Epithelial cell of esophagus (primary cell): ENCODE measurements at regions not wholly inside any gene's neighbourhood (a gene's known extent, or its start where the extent isn't known, plus 50 kb on each side); places are given as distances from the start of the nearest gene placed in this dataset.

Experiments used
- DNase-seq: peaks from one replicate; pipeline ENCODE4 v3.0.0; 2010; ENCODE audit warnings: low read depth
- H3K4me3 ChIP-seq: 2 replicates; pipeline ENCODE4 v1.5.1; 2011; ENCODE audit warnings: mild to moderate bottlenecking, low read length, control low read depth
- TF ChIP-seq, protein P1 (sequence below): IDR thresholded peaks from 2 replicates; pipeline ENCODE4 v1.5.1; 2011; ENCODE audit warnings: low read depth, mild to moderate bottlenecking, low read length, control low read depth, inconsistent platforms; ENCODE audit not compliant: insufficient read depth; ENCODE audit errors: missing control alignments

DNA sequence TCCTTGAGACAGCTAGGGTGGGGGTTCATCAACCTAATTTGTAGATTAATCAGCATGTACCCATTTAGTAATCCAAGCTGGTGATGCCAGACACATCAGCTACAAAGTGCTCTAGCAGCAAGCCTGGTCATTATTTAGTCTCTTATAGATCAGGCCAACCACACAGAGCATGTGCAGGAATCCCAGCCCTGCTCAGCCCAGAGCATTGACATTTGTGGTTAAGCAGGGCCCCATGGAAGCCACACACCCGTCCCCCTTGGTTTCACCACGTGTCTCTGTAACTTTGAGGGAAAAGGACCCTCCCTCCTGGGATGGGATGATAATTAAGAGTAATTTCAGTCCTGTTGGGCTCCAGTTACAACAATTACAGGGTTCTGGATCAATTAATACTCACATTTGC is 268.8 kb upstream of the RPL38 start:
- DNase-seq, result no peak
- TF ChIP-seq, protein P1, sequence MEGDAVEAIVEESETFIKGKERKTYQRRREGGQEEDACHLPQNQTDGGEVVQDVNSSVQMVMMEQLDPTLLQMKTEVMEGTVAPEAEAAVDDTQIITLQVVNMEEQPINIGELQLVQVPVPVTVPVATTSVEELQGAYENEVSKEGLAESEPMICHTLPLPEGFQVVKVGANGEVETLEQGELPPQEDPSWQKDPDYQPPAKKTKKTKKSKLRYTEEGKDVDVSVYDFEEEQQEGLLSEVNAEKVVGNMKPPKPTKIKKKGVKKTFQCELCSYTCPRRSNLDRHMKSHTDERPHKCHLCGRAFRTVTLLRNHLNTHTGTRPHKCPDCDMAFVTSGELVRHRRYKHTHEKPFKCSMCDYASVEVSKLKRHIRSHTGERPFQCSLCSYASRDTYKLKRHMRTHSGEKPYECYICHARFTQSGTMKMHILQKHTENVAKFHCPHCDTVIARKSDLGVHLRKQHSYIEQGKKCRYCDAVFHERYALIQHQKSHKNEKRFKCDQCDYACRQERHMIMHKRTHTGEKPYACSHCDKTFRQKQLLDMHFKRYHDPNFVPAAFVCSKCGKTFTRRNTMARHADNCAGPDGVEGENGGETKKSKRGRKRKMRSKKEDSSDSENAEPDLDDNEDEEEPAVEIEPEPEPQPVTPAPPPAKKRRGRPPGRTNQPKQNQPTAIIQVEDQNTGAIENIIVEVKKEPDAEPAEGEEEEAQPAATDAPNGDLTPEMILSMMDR, result no peak
- H3K4me3 ChIP-seq, result no peak overlapping the region

DNA sequence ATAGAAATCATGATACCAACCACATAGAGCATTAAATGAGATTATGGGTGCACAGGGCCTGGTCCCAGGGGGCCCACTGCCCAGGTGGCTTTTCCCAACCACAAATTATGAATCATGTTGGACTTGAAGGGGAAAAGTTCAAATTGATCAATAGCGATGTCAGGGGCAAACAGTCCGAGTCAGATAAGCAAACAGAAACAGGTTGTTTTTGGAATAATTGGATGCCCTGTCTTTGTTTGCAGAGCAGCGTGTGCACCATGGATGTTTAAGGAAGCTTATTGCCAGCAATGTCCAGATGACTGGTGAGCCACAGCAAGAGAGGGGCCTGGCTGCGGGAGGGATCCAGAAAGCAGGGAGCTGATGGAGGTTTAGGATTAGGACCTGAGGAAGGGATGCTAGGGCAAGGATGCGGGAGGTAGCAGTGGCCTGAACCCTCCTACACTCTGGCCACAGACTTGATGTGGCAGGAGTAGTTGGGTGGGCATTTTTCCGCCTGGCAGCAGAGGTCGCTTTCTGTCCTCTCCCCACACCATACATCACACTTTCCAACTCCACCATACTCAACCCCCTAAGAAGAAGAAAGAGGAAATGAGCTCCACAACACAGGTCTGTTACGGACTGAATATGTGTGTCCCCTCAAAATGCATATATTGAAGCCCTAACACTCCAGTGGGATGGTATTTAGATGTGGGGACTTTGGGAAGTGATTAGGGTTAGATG is 266.4 kb upstream of the RPL38 start:
- DNase-seq, result no peak
- TF ChIP-seq, protein P1, result no peak
- no peak overlapping the region for H3K4me3 ChIP-seq

- no peak for DNase-seq
- H3K4me3 ChIP-seq, result no peak overlapping the region
- TF ChIP-seq, protein P1, result no peak
Observed at GRCh38 chr17:73938706-73939105, 264.8 kb upstream of the RPL38 start.

GRCh38 chr17:73939806-73940205 is 263.7 kb upstream of the RPL38 start:
- TF ChIP-seq, protein P1, result no peak
- H3K4me3 ChIP-seq, result no peak overlapping the region
- no peak for DNase-seq

GRCh38 chr17:73940511-73940910 is 263.0 kb upstream of the RPL38 start:
- TF ChIP-seq, protein P1, result no peak
- H3K4me3 ChIP-seq, result no peak overlapping the region
- DNase-seq, result no peak

DNA sequence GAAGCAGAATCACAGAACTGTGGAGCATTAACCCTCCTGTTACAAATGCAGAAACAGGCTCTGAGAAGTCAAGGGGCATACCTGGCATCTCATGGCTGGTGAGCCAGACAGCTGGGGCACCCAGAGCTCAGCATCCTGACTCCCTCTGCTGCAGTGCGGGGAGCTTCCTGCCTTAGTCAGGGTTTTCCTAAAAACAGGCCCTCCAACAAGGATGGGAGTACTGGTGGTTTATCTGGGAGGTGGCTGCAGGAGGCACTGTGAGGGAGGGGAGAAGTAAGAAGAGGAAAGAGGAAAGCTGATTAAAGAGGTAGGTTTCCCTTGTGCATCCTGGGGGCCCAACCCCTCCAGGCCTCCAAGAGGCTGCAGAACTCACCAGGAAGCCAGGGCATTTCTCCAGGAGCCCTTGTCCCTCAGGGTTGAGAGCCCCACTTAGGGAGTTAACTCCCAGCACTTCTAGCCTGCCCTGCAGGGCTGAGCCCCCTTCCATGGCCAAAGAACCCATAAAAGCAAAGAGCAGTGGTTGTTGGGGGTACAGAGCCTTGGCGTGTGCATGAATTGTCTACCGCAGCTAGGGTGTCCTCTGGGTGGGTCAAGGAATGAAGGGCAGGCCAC is 261.5 kb upstream of the RPL38 start:
- DNase-seq, result no peak
- TF ChIP-seq, protein P1, result no peak
- no peak overlapping the region for H3K4me3 ChIP-seq
